ENCODE measurements at regions not wholly inside any gene's neighbourhood (a gene's known extent, or its start where the extent isn't known, plus 50 kb on each side); places are given as distances from the start of the nearest gene placed in this dataset.
"Not testable (repeated sequence)": the region's sequence is repeated elsewhere in the genome, so short reads cannot be mapped to it uniquely, and the experiment has no call there.

GRCh38 chr4:60450054-60450453 lies 750.1 kb upstream of the ADGRL3 start:
- H3K4me1 Mint-ChIP-seq = no peaks in the 10 kb centered on the region
- no peaks in the 10 kb centered on the region for H3K36me3 Mint-ChIP-seq (ENCODE audit: insufficient read depth)
- H3K27ac Mint-ChIP-seq (ENCODE audit: low read depth) = no peak overlapping the region
- ATAC-seq (replicated peaks; ENCODE audit: extremely low read depth, poor library complexity, severe bottlenecking) (no peak), DNase-seq (ENCODE audit: low spot score in 2 of 2) (no peak)
- no peaks in the 10 kb centered on the region for H3K27me3 Mint-ChIP-seq
- H3K9me3 Mint-ChIP-seq = peaks cover 15% of the 10 kb centered on the region
- no peak overlapping the region for H3K4me3 Mint-ChIP-seq

DNA sequence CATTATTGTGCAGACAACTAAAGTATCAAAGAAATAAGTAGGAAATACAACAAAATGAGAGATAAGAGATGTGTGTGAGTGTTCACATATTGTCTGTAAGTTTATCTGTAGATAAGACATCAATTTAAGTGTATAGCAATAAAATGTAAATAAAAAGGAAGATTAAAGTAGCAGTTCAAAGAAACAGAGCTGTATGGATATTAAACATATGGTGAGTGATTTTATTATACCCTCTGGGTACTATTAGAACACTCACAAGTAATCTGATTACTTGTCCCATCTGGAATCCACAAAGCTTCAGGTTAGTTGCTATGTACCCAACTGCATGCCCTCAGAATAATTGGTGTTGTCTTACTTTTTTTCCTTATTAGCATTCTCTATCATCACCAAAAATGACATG lies 747.9 kb upstream of the ADGRL3 start:
- Mint-ChIP-seq H3K9me3 (peaks cover 5% of the 10 kb centered on the region), H3K36me3 (ENCODE audit: insufficient read depth) (no peaks in the 10 kb centered on the region), H3K27me3 (no peaks in the 10 kb centered on the region), H3K4me3 (no peak overlapping the region), H3K4me1 (no peaks in the 10 kb centered on the region), H3K27ac (ENCODE audit: low read depth) (no peak overlapping the region)
- DNase-seq (ENCODE audit: low spot score in 2 of 2) (no peak), ATAC-seq (replicated peaks; ENCODE audit: extremely low read depth, poor library complexity, severe bottlenecking) (no peak)

- H3K36me3 Mint-ChIP-seq (ENCODE audit: insufficient read depth) = no peaks in the 10 kb centered on the region
- H3K9me3 Mint-ChIP-seq = peaks cover 5% of the 10 kb centered on the region
- no peak overlapping the region for H3K27ac Mint-ChIP-seq (ENCODE audit: low read depth)
- DNase-seq (ENCODE audit: low spot score in 2 of 2) = no peak
- H3K27me3 Mint-ChIP-seq = no peaks in the 10 kb centered on the region
- H3K4me3 Mint-ChIP-seq = no peak overlapping the region
- ATAC-seq (replicated peaks; ENCODE audit: extremely low read depth, poor library complexity, severe bottlenecking) = no peak
- no peaks in the 10 kb centered on the region for H3K4me1 Mint-ChIP-seq
Observed at GRCh38 chr4:60455380-60455779, 744.7 kb upstream of the ADGRL3 start.

DNA sequence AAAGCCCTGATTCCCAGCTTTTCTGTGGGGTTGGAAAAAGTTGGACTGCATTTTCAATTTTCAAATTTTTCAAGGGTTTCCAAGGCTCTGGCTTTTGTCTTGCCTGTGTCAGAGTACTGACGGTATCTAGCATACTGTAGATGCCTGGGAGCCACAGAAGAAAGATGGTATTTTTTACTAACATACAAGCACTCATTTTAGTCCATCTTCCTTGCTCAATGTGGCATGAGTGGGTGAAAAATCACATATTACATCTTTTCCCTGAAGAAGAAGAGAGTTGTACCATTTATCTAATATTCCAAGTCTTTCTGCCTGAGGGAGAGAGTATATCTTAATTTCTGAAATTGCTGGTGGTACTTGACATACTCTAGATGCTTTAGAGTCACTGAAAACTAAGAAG lies 738.6 kb upstream of the ADGRL3 start:
- ATAC-seq (replicated peaks; ENCODE audit: extremely low read depth, poor library complexity, severe bottlenecking) (no peak), DNase-seq (ENCODE audit: low spot score in 2 of 2) (no peak)
- Mint-ChIP-seq H3K9me3 (peaks cover 18% of the 10 kb centered on the region), H3K4me1 (no peaks in the 10 kb centered on the region), H3K36me3 (ENCODE audit: insufficient read depth) (no peaks in the 10 kb centered on the region), H3K4me3 (no peak overlapping the region), H3K27me3 (no peaks in the 10 kb centered on the region), H3K27ac (ENCODE audit: low read depth) (no peak overlapping the region)

DNA sequence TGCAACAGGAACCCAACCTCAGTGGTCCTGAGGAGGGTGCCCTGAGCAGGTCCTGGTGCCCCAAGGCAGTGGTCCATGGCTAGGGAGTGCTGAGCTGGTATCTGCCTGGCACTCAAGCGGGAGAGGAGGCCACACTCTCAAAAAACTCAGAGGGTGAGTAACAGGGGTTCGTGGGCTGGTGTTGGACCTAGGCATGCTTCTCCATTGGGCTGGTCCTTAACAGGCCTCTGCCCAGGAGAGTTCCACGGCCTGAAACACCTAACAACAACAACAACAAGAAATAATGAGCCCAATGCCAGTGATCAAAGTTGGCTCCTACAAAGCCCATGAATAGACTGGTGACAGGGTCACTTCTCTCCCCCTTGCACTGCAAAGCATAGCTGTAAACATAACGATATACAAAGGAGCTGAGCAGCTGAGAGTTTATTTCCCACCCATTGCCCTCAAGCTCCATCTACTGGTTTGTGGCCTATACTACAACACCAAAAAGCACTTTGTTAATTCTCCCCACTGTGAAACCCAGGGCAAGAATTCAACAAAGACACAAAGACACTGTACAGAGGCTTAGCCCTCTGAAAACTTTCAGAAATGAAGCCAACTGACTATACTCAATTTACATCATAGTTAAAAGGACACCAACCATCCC lies 736.1 kb upstream of the ADGRL3 start:
- Mint-ChIP-seq H3K36me3 (ENCODE audit: insufficient read depth) (no peaks in the 10 kb centered on the region), H3K27ac (ENCODE audit: low read depth) (no peak overlapping the region), H3K27me3 (no peaks in the 10 kb centered on the region), H3K9me3 (peaks cover 18% of the 10 kb centered on the region), H3K4me3 (no peak overlapping the region), H3K4me1 (no peaks in the 10 kb centered on the region)
- DNase-seq (ENCODE audit: low spot score in 2 of 2) (no peak), ATAC-seq (replicated peaks; ENCODE audit: extremely low read depth, poor library complexity, severe bottlenecking) (no peak)

GRCh38 chr4:60482921-60483351 lies 717.2 kb upstream of the ADGRL3 start:
- H3K27ac Mint-ChIP-seq (ENCODE audit: low read depth) = no peak overlapping the region
- ATAC-seq (replicated peaks; ENCODE audit: extremely low read depth, poor library complexity, severe bottlenecking) (no peak), DNase-seq (ENCODE audit: low spot score in 2 of 2) (no peak)
- no peaks in the 10 kb centered on the region for H3K27me3 Mint-ChIP-seq
- H3K4me1 Mint-ChIP-seq = no peaks in the 10 kb centered on the region
- H3K9me3 Mint-ChIP-seq = peaks cover 23% of the 10 kb centered on the region
- peaks cover 2% of the 10 kb centered on the region for H3K36me3 Mint-ChIP-seq (ENCODE audit: insufficient read depth)
- no peak overlapping the region for H3K4me3 Mint-ChIP-seq

- ATAC-seq (replicated peaks; ENCODE audit: extremely low read depth, poor library complexity, severe bottlenecking) (no peak), DNase-seq (ENCODE audit: low spot score in 2 of 2) (no peak)
- H3K27me3 Mint-ChIP-seq = no peaks in the 10 kb centered on the region
- H3K4me3 Mint-ChIP-seq = no peak overlapping the region
- no peaks in the 10 kb centered on the region for H3K36me3 Mint-ChIP-seq (ENCODE audit: insufficient read depth)
- H3K9me3 Mint-ChIP-seq = peaks cover 18% of the 10 kb centered on the region
- no peaks in the 10 kb centered on the region for H3K4me1 Mint-ChIP-seq
- H3K27ac Mint-ChIP-seq (ENCODE audit: low read depth) = no peak overlapping the region
Observed at GRCh38 chr4:60485276-60485675, 714.9 kb upstream of the ADGRL3 start.

- not testable (repeated sequence) for DNase-seq (ENCODE audit: low spot score in 2 of 2); H3K36me3 Mint-ChIP-seq (ENCODE audit: insufficient read depth); ATAC-seq (replicated peaks; ENCODE audit: extremely low read depth, poor library complexity, severe bottlenecking); H3K4me1 Mint-ChIP-seq; H3K27me3 Mint-ChIP-seq; H3K4me3 Mint-ChIP-seq; H3K27ac Mint-ChIP-seq (ENCODE audit: low read depth)
- peaks cover 18% of the 10 kb centered on the region for H3K9me3 Mint-ChIP-seq
Observed at GRCh38 chr4:60487118-60487761, 712.9 kb upstream of the ADGRL3 start.

- no peak for ATAC-seq (replicated peaks; ENCODE audit: extremely low read depth, poor library complexity, severe bottlenecking)
- no peaks in the 10 kb centered on the region for H3K4me1 Mint-ChIP-seq
Observed at GRCh38 chr4:60500810-60501209, 699.3 kb upstream of the ADGRL3 start.

GRCh38 chr4:60502733-60503132 lies 697.4 kb upstream of the ADGRL3 start:
- peaks cover 35% of the 10 kb centered on the region for H3K9me3 Mint-ChIP-seq
- H3K36me3 Mint-ChIP-seq (ENCODE audit: insufficient read depth) = no peaks in the 10 kb centered on the region
- H3K27ac Mint-ChIP-seq (ENCODE audit: low read depth) = no peak overlapping the region
- H3K4me1 Mint-ChIP-seq = no peaks in the 10 kb centered on the region
- H3K4me3 Mint-ChIP-seq = no peak overlapping the region
- ATAC-seq (replicated peaks; ENCODE audit: extremely low read depth, poor library complexity, severe bottlenecking) (no peak), DNase-seq (ENCODE audit: low spot score in 2 of 2) (no peak)
- no peaks in the 10 kb centered on the region for H3K27me3 Mint-ChIP-seq

More at GRCh38 chr4:60500810-60501209, 699.3 kb upstream of the ADGRL3 start:
- Mint-ChIP-seq H3K4me3 (no peak overlapping the region), H3K36me3 (ENCODE audit: insufficient read depth) (no peaks in the 10 kb centered on the region), H3K9me3 (peaks cover 25% of the 10 kb centered on the region), H3K27ac (ENCODE audit: low read depth) (no peak overlapping the region), H3K27me3 (no peaks in the 10 kb centered on the region)
- DNase-seq (ENCODE audit: low spot score in 2 of 2) = no peak

- ATAC-seq (replicated peaks; ENCODE audit: extremely low read depth, poor library complexity, severe bottlenecking) (no peak), DNase-seq (ENCODE audit: low spot score in 2 of 2) (no peak)
- H3K36me3 Mint-ChIP-seq (ENCODE audit: insufficient read depth) = no peaks in the 10 kb centered on the region
- no peak overlapping the region for H3K27ac Mint-ChIP-seq (ENCODE audit: low read depth)
- no peak overlapping the region for H3K4me3 Mint-ChIP-seq
- H3K27me3 Mint-ChIP-seq = no peaks in the 10 kb centered on the region
- peaks cover 40% of the 10 kb centered on the region for H3K9me3 Mint-ChIP-seq
- H3K4me1 Mint-ChIP-seq = no peaks in the 10 kb centered on the region
Observed at GRCh38 chr4:60506061-60506460, 694.1 kb upstream of the ADGRL3 start.

GRCh38 chr4:60522265-60522664 lies 677.9 kb upstream of the ADGRL3 start:
- DNase-seq (ENCODE audit: low spot score in 2 of 2) (no peak), ATAC-seq (replicated peaks; ENCODE audit: extremely low read depth, poor library complexity, severe bottlenecking) (no peak)
- Mint-ChIP-seq H3K4me3 (no peak overlapping the region), H3K4me1 (no peaks in the 10 kb centered on the region), H3K9me3 (peaks cover 8% of the 10 kb centered on the region), H3K27me3 (no peaks in the 10 kb centered on the region), H3K36me3 (ENCODE audit: insufficient read depth) (no peaks in the 10 kb centered on the region), H3K27ac (ENCODE audit: low read depth) (no peak overlapping the region)

DNA sequence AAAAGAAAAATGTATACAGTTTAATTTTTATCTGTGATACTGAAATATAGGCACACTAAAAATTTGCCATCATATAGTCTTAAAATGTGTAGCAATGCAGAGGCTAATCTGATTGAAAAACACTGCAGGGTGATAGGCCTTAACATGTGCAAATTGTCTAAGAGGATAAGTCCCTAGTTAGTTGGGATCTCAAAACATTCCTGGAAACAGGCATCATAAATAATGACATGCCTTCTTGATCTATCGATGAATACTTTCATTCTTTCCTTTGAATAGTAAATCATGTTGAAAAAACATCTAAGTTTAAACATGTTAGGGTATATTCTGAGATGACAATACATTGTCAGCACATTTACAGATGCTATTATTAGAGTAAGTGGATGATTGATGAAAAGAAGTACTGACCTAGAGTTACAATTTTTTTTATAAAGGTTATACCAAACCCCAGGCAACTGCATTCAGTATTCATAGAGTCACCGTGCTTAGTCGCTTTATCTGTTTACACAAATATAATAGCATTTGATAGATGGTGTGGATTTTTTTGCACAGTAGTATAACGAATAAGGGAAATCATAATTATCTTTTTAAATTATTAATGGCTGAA lies 668.2 kb upstream of the ADGRL3 start:
- peaks cover 23% of the 10 kb centered on the region for H3K9me3 Mint-ChIP-seq
- H3K4me1 Mint-ChIP-seq = no peaks in the 10 kb centered on the region
- ATAC-seq (replicated peaks; ENCODE audit: extremely low read depth, poor library complexity, severe bottlenecking) (no peak), DNase-seq (ENCODE audit: low spot score in 2 of 2) (no peak)
- no peaks in the 10 kb centered on the region for H3K27me3 Mint-ChIP-seq
- no peak overlapping the region for H3K27ac Mint-ChIP-seq (ENCODE audit: low read depth)
- H3K4me3 Mint-ChIP-seq = no peak overlapping the region
- H3K36me3 Mint-ChIP-seq (ENCODE audit: insufficient read depth) = no peaks in the 10 kb centered on the region
